GM12878 (cell line): ENCODE measurements at regions not wholly inside any gene's neighbourhood (a gene's known extent, or its start where the extent isn't known, plus 50 kb on each side); places are given as distances from the start of the nearest gene placed in this dataset.
"Not testable (repeated sequence)": the region's sequence is repeated elsewhere in the genome, so short reads cannot be mapped to it uniquely, and the experiment has no call there.

ENCODE experiments used
- CTCF ChIP-seq, 3 experiments: IDR thresholded peaks in 2 of 3; conservative IDR thresholded peaks in 1 of 3; 2 replicates each; pipeline ENCODE4 v1.5.1; 2011; ENCODE audit warnings: low read depth in 3 of 3, low read length in 3 of 3, mild to moderate bottlenecking in 3 of 3, control low read depth in 2 of 3, moderate library complexity in 2 of 3, inconsistent platforms in 1 of 3, mixed read lengths in 1 of 3; ENCODE audit not compliant: control insufficient read depth in 2 of 3, insufficient read depth in 1 of 3; ENCODE audit errors: extremely low read depth in 1 of 3
- NFYA ChIP-seq: IDR thresholded peaks from 2 replicates; pipeline ENCODE4 v1.6.1; 2011; ENCODE audit warnings: low read depth, mild to moderate bottlenecking, low read length, improper control_type of control experiment, borderline replicate concordance
- RFX5 ChIP-seq: IDR thresholded peaks from 2 replicates; pipeline ENCODE4 v1.6.1; 2011; ENCODE audit warnings: low read depth, low read length, improper control_type of control experiment

DNA sequence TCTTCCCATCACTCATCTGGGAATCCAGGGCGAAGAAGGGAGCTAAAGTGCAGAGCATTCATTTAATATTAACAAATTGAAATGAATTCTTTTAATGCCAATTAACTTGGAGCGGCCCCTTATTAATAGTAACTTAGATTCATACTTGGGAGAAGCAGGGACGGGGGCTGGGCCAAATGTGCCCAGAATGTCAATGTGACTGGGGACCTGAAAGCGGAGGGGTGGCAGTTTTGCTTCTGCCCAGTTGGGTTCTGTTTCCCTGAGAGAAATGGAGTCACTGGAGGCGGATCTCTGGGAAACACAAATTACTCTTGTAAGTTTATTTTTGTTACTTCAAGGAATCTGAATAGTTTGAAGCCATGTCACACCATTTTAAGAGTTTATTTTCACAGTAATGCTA is 923.7 kb upstream of the DEFB115 start:
- TF ChIP-seq NFYA; CTCF (IDR thresholded peaks at IDR 0.05 in 2 of 3, conservative IDR thresholded peaks at IDR 0.05 in 1 of 3; ENCODE audit: control insufficient read depth in 2 of 3, extremely low read depth in 1 of 3, insufficient read depth in 1 of 3, low read depth in 3 of 3, low read length in 3 of 3); RFX5: not testable (repeated sequence)
